Panc1 (cell line): ENCODE measurements at regions not wholly inside any gene's neighbourhood (a gene's known extent, or its start where the extent isn't known, plus 50 kb on each side); places are given as distances from the start of the nearest gene placed in this dataset.

ENCODE experiments used
- ATAC-seq: fragments of 200-7000 bp; cut with Tn5 transposase; 2 replicates; pipeline ENCODE4 v1.9.1; 2020; ENCODE audit warnings: mild to moderate bottlenecking, moderate library complexity
- BruUV-seq: library from RNA; stranded (reverse); fragments of 400-500 nt; replicated peaks from 2 replicates; lab custom pipeline; 2021; lab: Mats Ljungman, UMichigan
- CTCF ChIA-PET: fragments of 300-600 bp; sonication (Branson Sonifier 250); formaldehyde crosslinking; loops from one replicate; lab custom pipeline; 2022; ENCODE audit warnings: antibody characterized with exemption; lab: Charles Lee
- POLR2A ChIA-PET: fragments of 300-600 bp; sonication (Branson Sonifier 250); formaldehyde crosslinking; loops from one replicate; lab custom pipeline; 2022; ENCODE audit warnings: antibody characterized with exemption; lab: Charles Lee
- DNase-seq: peaks from one replicate; pipeline ENCODE4 v3.0.0-alpha.2; 2010; ENCODE audit warnings: low read depth, low spot score
- H3K27ac ChIP-seq: 2 replicates; pipeline ENCODE4 v1.5.1; 2011; ENCODE audit warnings: mild to moderate bottlenecking, low read length, inconsistent platforms
- H3K27me3 ChIP-seq: fragments of 200-500 bp; sonication (Bioruptor generic); 2 replicates; pipeline ENCODE4 v1.6.0; 2014; ENCODE audit warnings: low read length, inconsistent platforms; ENCODE audit not compliant: control insufficient read depth, insufficient read depth
- H3K36me3 ChIP-seq: fragments of 200-500 bp; sonication (Bioruptor generic); 2 replicates; pipeline ENCODE4 v1.5.1; 2014; ENCODE audit warnings: inconsistent platforms, mild to moderate bottlenecking, low read length, moderate library complexity; ENCODE audit not compliant: control insufficient read depth, insufficient read depth
- H3K4me1 ChIP-seq: 2 replicates; pipeline ENCODE4 v1.5.1; 2011; ENCODE audit warnings: inconsistent platforms, mild to moderate bottlenecking, low read length, moderate library complexity; ENCODE audit not compliant: control insufficient read depth, insufficient read depth
- H3K4me3 ChIP-seq, 2 experiments: 2 replicates each; pipeline ENCODE4 v1.5.1; 2011 to 2012; ENCODE audit warnings: low read depth in 2 of 2, low read length in 2 of 2, mild to moderate bottlenecking in 2 of 2, inconsistent platforms in 1 of 2, moderate library complexity in 1 of 2
- H3K9me3 ChIP-seq: fragments of 200-500 bp; sonication (Bioruptor generic); 2 replicates; pipeline ENCODE4 v1.5.1; 2014; ENCODE audit warnings: low read depth, mild to moderate bottlenecking, inconsistent platforms, low read length, moderate library complexity; ENCODE audit not compliant: control insufficient read depth, insufficient read depth
- POLR2AphosphoS5 ChIP-seq: IDR thresholded peaks from 2 replicates; pipeline ENCODE4 v1.6.1; 2012; ENCODE audit warnings: mild to moderate bottlenecking, low read depth, low read length, moderate library complexity
- SIN3A ChIP-seq: IDR thresholded peaks from 2 replicates; pipeline ENCODE4 v1.6.1; 2012; ENCODE audit warnings: low read depth, mild to moderate bottlenecking, low read length, moderate library complexity, borderline replicate concordance; ENCODE audit not compliant: insufficient read depth
- TCF7L2 ChIP-seq: IDR thresholded peaks from 2 replicates; pipeline ENCODE4 v1.6.1; 2011; ENCODE audit warnings: mild to moderate bottlenecking, low read depth, low read length, inconsistent platforms
- in situ Hi-C: cut with HindIII; loops from 2 replicates; pipeline ENCODE4 v1.10.0; 2016; ENCODE audit warnings: low sequenced_read_pairs, low pct_unique_long_range_greater_than_20kb
- intact Hi-C: fragments of 100-400 bp; cut with micrococcal nuclease; formaldehyde crosslinking; loops from one replicate; pipeline ENCODE4 v1.10.0; 2022; ENCODE audit not compliant: unreplicated experiment
- TF ChIP-seq, protein P1 (sequence below), 2 experiments: IDR thresholded peaks; 2 replicates each; pipeline ENCODE4 v1.6.1; 2011 to 2012; ENCODE audit warnings: low read depth in 2 of 2, control low read depth in 1 of 2, low read length in 1 of 2, mild to moderate bottlenecking in 1 of 2, moderate library complexity in 1 of 2; ENCODE audit not compliant: insufficient read depth in 1 of 2
- TF ChIP-seq, protein P2 (sequence below): fragments of 450-650 bp; IDR thresholded peaks from 2 replicates; pipeline ENCODE4 v1.5.1; 2017; ENCODE audit warnings: mild to moderate bottlenecking

DNA sequence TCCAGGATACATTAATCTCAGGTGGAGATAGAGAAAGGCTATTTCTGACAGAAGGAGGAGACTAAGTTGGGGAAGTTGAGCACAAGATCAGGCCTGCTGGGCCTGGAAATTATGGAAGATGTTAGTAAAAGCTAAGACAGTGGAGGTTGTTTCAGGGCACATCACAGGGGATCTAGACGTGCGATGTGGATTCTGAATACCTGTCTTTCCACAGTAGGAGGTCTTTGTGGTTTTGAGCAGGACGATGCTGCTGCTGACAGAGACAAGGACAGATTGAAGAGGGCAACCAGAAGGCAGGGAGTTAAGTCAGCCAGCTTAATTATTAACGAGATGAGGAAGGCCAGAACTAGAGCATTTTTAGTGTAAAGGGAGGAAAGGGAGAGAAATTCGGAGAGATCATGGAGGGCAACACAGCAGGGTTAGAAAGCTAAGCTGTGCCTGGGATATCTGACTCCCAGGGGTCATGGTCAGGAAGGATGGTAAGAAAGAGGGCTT is 384.9 kb downstream of the MAFB start:
- intact Hi-C loops = no loop called here
- POLR2A ChIA-PET = no interaction called here

DNA sequence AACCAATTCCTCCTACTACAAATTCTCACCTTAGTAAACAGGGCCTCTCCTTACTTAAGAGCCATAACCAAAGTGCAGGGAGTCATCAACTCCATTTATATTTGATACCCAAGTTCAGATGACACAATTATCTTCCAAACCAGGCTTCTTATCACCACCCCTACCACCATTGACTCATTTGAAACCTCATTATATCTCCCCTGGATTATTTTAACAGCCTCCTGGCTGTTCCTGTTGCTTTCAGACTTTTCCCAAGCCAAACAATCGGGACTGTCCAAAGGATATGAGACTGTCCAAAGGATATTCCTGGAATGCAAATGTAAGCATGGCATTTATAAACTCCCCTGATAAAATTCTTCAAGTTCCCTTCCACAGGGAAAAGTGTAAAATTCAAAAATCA is 394.3 kb downstream of the MAFB start:
- no peaks in the 10 kb centered on the region for H3K9me3 ChIP-seq
- BruUV-seq = no TSS peak
- H3K27ac ChIP-seq = no peak overlapping the region
- DNase-seq (no peak), ATAC-seq (no peak)
- CTCF ChIA-PET = no interaction called here
- no peaks in the 10 kb centered on the region for H3K4me1 ChIP-seq
- intact Hi-C loops = no loop called here
- in situ Hi-C loops = no loop called here
- no peaks in the 10 kb centered on the region for H3K36me3 ChIP-seq
- H3K4me3 ChIP-seq = no peak overlapping the region
- no peak for TF ChIP-seq POLR2AphosphoS5
- TF ChIP-seq, protein P1, sequence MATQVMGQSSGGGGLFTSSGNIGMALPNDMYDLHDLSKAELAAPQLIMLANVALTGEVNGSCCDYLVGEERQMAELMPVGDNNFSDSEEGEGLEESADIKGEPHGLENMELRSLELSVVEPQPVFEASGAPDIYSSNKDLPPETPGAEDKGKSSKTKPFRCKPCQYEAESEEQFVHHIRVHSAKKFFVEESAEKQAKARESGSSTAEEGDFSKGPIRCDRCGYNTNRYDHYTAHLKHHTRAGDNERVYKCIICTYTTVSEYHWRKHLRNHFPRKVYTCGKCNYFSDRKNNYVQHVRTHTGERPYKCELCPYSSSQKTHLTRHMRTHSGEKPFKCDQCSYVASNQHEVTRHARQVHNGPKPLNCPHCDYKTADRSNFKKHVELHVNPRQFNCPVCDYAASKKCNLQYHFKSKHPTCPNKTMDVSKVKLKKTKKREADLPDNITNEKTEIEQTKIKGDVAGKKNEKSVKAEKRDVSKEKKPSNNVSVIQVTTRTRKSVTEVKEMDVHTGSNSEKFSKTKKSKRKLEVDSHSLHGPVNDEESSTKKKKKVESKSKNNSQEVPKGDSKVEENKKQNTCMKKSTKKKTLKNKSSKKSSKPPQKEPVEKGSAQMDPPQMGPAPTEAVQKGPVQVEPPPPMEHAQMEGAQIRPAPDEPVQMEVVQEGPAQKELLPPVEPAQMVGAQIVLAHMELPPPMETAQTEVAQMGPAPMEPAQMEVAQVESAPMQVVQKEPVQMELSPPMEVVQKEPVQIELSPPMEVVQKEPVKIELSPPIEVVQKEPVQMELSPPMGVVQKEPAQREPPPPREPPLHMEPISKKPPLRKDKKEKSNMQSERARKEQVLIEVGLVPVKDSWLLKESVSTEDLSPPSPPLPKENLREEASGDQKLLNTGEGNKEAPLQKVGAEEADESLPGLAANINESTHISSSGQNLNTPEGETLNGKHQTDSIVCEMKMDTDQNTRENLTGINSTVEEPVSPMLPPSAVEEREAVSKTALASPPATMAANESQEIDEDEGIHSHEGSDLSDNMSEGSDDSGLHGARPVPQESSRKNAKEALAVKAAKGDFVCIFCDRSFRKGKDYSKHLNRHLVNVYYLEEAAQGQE (IDR thresholded peaks at IDR 0.05; ENCODE audit: insufficient read depth in 1 of 2, low read depth in 2 of 2, low read length in 1 of 2) = no peak
- TF ChIP-seq, protein P2, sequence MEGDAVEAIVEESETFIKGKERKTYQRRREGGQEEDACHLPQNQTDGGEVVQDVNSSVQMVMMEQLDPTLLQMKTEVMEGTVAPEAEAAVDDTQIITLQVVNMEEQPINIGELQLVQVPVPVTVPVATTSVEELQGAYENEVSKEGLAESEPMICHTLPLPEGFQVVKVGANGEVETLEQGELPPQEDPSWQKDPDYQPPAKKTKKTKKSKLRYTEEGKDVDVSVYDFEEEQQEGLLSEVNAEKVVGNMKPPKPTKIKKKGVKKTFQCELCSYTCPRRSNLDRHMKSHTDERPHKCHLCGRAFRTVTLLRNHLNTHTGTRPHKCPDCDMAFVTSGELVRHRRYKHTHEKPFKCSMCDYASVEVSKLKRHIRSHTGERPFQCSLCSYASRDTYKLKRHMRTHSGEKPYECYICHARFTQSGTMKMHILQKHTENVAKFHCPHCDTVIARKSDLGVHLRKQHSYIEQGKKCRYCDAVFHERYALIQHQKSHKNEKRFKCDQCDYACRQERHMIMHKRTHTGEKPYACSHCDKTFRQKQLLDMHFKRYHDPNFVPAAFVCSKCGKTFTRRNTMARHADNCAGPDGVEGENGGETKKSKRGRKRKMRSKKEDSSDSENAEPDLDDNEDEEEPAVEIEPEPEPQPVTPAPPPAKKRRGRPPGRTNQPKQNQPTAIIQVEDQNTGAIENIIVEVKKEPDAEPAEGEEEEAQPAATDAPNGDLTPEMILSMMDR = no peak
- TF ChIP-seq TCF7L2 = no peak
- no peak for TF ChIP-seq SIN3A
- no peaks in the 10 kb centered on the region for H3K27me3 ChIP-seq
- POLR2A ChIA-PET = no interaction called here

More for the DNA sequence above, 384.9 kb downstream of the MAFB start:
- H3K27ac ChIP-seq = no peak overlapping the region
- in situ Hi-C loops = no loop called here
- CTCF ChIA-PET = no interaction called here
- DNase-seq = no peak
- H3K36me3 ChIP-seq = no peaks in the 10 kb centered on the region
- BruUV-seq = no TSS peak
- ATAC-seq = no peak
- no peaks in the 10 kb centered on the region for H3K27me3 ChIP-seq
- no peaks in the 10 kb centered on the region for H3K9me3 ChIP-seq
- TF ChIP-seq, protein P2 = no peak
- H3K4me3 ChIP-seq = no peak overlapping the region
- H3K4me1 ChIP-seq = no peaks in the 10 kb centered on the region
